ENCODE measurements at regions not wholly inside any gene's neighbourhood (a gene's known extent, or its start where the extent isn't known, plus 50 kb on each side); places are given as distances from the start of the nearest gene placed in this dataset.

GRCh38 chr12:128205758-128206157, 61.2 kb upstream of the TMEM132C start:
- H3K4me3 Mint-ChIP-seq = no peak overlapping the region
- H3F3A ChIP-seq (replicated peaks; ENCODE audit: low read depth) = no peaks in the 10 kb centered on the region
- no peaks in the 10 kb centered on the region for H3K4me1 ChIP-seq (ENCODE audit: insufficient read depth)
- H3K36me3 ChIP-seq (ENCODE audit: insufficient read depth) = peaks cover 23% of the 10 kb centered on the region
- no peak for TF ChIP-seq EZH2phosphoT487 (IDR thresholded peaks at IDR 0.05; ENCODE audit: unreplicated experiment)
- no peak for TF ChIP-seq ETS1 (IDR thresholded peaks at IDR 0.05)
- TF ChIP-seq EZH2 (IDR thresholded peaks at IDR 0.05; ENCODE audit: low read depth, unreplicated experiment) = no peak
- TF ChIP-seq ZNF331 (CRISPR knock-in tag; IDR thresholded peaks at IDR 0.05; ENCODE audit: low read depth) = no peak
- TF ChIP-seq NANOG (IDR thresholded peaks at IDR 0.05; ENCODE audit: borderline replicate concordance) = no peak
- TF ChIP-seq JUNB (IDR thresholded peaks at IDR 0.05; ENCODE audit: unreplicated experiment) = no peak
- no peak for TF ChIP-seq ZNF462 (CRISPR knock-in tag; IDR thresholded peaks at IDR 0.05)
- TF ChIP-seq REST (IDR thresholded peaks at IDR 0.05; ENCODE audit: unreplicated experiment) = no peak
- no peak for TF ChIP-seq STAT1 (IDR thresholded peaks at IDR 0.05; ENCODE audit: unreplicated experiment)
- no peak for TF ChIP-seq CTCF (conservative IDR thresholded peaks at IDR 0.05; ENCODE audit: low read depth in 2 of 2)
- no peak for TF ChIP-seq POLR2AphosphoS5 (IDR thresholded peaks at IDR 0.05; ENCODE audit: low read depth)
- TF ChIP-seq CREB1 (CRISPR knock-in tag; IDR thresholded peaks at IDR 0.05; ENCODE audit: low read depth) = no peak
- ATAC-seq (no peak), DNase-seq (ENCODE audit: low spot score) (no peak)
- no peaks in the 10 kb centered on the region for H3K9me2 ChIP-seq (ENCODE audit: insufficient read depth)
- H2AFZ ChIP-seq = no peak overlapping the region
- H3K9me3 Mint-ChIP-seq = peaks cover 25% of the 10 kb centered on the region
- no peaks in the 10 kb centered on the region for H4K20me1 ChIP-seq (replicated peaks; ENCODE audit: insufficient read depth)
- no peak overlapping the region for H3K4me3 ChIP-seq
- no peaks in the 10 kb centered on the region for H3K79me2 ChIP-seq (replicated peaks; ENCODE audit: insufficient read depth)
- no peaks in the 10 kb centered on the region for H3K27me3 ChIP-seq (ENCODE audit: insufficient read depth)
- H3K27me3 Mint-ChIP-seq (ENCODE audit: insufficient read depth, low read depth, poor library complexity) = no peaks in the 10 kb centered on the region
- H3K4me1 Mint-ChIP-seq = no peaks in the 10 kb centered on the region
- H3K27ac Mint-ChIP-seq = no peak overlapping the region
- no peak overlapping the region for H3K27ac ChIP-seq (ENCODE audit: low read depth)
- H3K36me3 Mint-ChIP-seq (ENCODE audit: low read depth) = peaks cover 21% of the 10 kb centered on the region; the same call in 2 of the 3 replicates
- no peak overlapping the region for H3K4me2 ChIP-seq
